ENCODE measurements at regions not wholly inside any gene's neighbourhood (a gene's known extent, or its start where the extent isn't known, plus 50 kb on each side); places are given as distances from the start of the nearest gene placed in this dataset.
A peak's percentile ranks its signal among the peaks of the same experiment; 100 is the strongest.

- Histone ChIP-seq H3K9me3 (ENCODE audit: control insufficient read depth, low read length) (no peaks in the 10 kb centered on the region), H3K4me3 (ENCODE audit: extremely low read depth, insufficient read depth, low read length, poor library complexity, severe bottlenecking) (no peak overlapping the region), H3K27ac (ENCODE audit: low read depth, low read length, severe bottlenecking) (peak overlapping the region; percentile 79), H3K4me1 (ENCODE audit: control insufficient read depth, insufficient read depth, low read length, poor library complexity, severe bottlenecking) (peaks cover 22% of the 10 kb centered on the region), H3K36me3 (ENCODE audit: control insufficient read depth, insufficient read depth, low read length) (no peaks in the 10 kb centered on the region)
- WGBS, 2 experiments (ENCODE audit: insufficient coverage in 2 of 2): 63 to 64% methylated on average over 2 to 5 of the region's 5 CpGs
These were observed 254.6 kb downstream of the LY86 start for GRCh38 chr6:6843057-6843627.

- Histone ChIP-seq H3K9me3 (ENCODE audit: control insufficient read depth, low read length) (no peaks in the 10 kb centered on the region), H3K27ac (ENCODE audit: low read depth, low read length, severe bottlenecking) (peak overlapping the region; percentile 79), H3K4me3 (ENCODE audit: extremely low read depth, insufficient read depth, low read length, poor library complexity, severe bottlenecking) (no peak overlapping the region), H3K4me1 (ENCODE audit: control insufficient read depth, insufficient read depth, low read length, poor library complexity, severe bottlenecking) (peaks cover 22% of the 10 kb centered on the region), H3K36me3 (ENCODE audit: control insufficient read depth, insufficient read depth, low read length) (no peaks in the 10 kb centered on the region)
- 100% methylated on average over 1 of the region's 1 CpG for whole genome bisulfite sequencing, 2 experiments (ENCODE audit: insufficient coverage in 2 of 2)
These were observed 255.3 kb downstream of the LY86 start for GRCh38 chr6:6843777-6844176.

- Histone ChIP-seq H3K36me3 (ENCODE audit: control insufficient read depth, insufficient read depth, low read length) (no peaks in the 10 kb centered on the region), H3K4me3 (ENCODE audit: extremely low read depth, insufficient read depth, low read length, poor library complexity, severe bottlenecking) (no peak overlapping the region), H3K27ac (ENCODE audit: low read depth, low read length, severe bottlenecking) (no peak overlapping the region), H3K4me1 (ENCODE audit: control insufficient read depth, insufficient read depth, low read length, poor library complexity, severe bottlenecking) (peaks cover 22% of the 10 kb centered on the region), H3K9me3 (ENCODE audit: control insufficient read depth, low read length) (no peaks in the 10 kb centered on the region)
- WGBS, 2 experiments (ENCODE audit: insufficient coverage in 2 of 2): 98 to 100% methylated on average over 1 to 4 of the region's 4 CpGs
These were observed 256.0 kb downstream of the LY86 start for GRCh38 chr6:6844530-6844929.

DNA sequence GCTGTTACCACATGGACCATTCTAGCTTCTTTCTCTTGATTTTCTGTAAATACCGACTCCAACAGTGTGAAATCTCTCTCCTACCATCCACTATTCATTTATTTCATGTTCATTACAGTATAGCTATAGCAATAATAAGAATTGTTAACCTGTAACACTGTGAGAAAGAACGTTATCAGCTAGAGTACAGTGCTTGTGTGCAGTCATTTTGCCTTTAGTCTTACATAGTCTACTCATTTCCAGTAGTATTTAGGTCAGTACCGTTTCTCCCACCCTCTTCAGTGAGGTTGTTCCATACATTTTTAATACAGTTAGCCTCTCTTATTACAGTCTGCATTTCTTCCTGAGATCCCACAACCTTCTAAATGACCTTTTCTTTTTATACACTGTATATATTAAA is 257.1 kb downstream of the LY86 start:
- H3K9me3 ChIP-seq (ENCODE audit: control insufficient read depth, low read length): no peaks in the 10 kb centered on the region
- H3K36me3 ChIP-seq (ENCODE audit: control insufficient read depth, insufficient read depth, low read length): no peaks in the 10 kb centered on the region
- 80% methylated on average over 1 of the region's 3 CpGs; no CpG with 5 or more reads in 1 of the 2 experiments for WGBS, 2 experiments (ENCODE audit: insufficient coverage in 2 of 2)
- peaks cover 22% of the 10 kb centered on the region for H3K4me1 ChIP-seq (ENCODE audit: control insufficient read depth, insufficient read depth, low read length, poor library complexity, severe bottlenecking)
- no peak overlapping the region for H3K4me3 ChIP-seq (ENCODE audit: extremely low read depth, insufficient read depth, low read length, poor library complexity, severe bottlenecking)
- no peak overlapping the region for H3K27ac ChIP-seq (ENCODE audit: low read depth, low read length, severe bottlenecking)

- Histone ChIP-seq H3K4me3 (ENCODE audit: extremely low read depth, insufficient read depth, low read length, poor library complexity, severe bottlenecking) (no peak overlapping the region), H3K27ac (ENCODE audit: low read depth, low read length, severe bottlenecking) (no peak overlapping the region), H3K36me3 (ENCODE audit: control insufficient read depth, insufficient read depth, low read length) (no peaks in the 10 kb centered on the region), H3K4me1 (ENCODE audit: control insufficient read depth, insufficient read depth, low read length, poor library complexity, severe bottlenecking) (peaks cover 11% of the 10 kb centered on the region), H3K9me3 (ENCODE audit: control insufficient read depth, low read length) (no peaks in the 10 kb centered on the region)
- 80% methylated on average over 2 to 3 of the region's 3 CpGs for WGBS, 2 experiments (ENCODE audit: insufficient coverage in 2 of 2)
These were observed 259.1 kb downstream of the LY86 start for GRCh38 chr6:6847591-6847990.

DNA sequence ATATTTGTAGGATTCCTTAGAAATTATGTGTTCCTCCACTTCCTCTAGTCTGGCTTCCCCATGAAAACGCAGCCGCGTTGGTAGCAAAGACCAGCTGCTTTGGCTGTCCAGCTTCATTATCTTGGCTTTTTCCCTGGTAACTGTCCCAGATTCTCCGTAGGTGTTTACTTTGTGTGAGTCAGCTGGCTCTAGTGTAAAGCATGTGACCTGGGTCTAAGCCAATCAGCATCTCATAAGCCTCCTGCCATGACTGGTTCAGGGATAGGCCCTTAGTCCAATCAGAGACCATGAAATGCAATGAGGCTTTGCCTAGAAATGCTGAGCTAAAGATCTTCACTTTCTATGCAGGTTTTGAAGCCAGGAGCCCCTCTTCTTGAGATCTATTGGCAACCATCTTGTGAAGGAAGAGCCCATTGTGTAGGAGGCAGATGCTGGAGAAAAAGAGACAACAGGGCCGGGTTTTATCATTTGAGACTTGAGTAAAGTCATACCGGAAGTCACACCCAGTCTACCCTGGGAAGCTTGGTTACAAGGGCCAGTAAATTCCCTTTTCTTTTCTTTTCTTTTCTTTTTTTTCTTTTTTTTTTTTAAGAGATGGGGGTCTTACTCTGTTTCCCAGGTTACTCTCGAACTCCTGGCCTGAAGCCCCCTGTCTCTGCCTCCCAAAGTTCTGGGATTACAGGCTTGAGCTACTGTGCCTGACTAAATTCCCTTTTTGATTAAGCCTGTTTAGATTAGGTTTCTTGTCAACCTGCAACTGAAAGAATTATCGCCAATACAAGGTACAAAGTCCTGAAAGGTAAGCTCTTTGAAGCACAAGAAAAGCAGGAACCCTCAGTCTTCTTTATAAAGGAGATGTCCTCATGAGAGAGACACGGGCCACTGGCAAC is 256.5 kb upstream of the RREB1 start:
- peak overlapping the region; percentile 29 for H3K27ac ChIP-seq (ENCODE audit: low read depth, low read length, severe bottlenecking)

DNA sequence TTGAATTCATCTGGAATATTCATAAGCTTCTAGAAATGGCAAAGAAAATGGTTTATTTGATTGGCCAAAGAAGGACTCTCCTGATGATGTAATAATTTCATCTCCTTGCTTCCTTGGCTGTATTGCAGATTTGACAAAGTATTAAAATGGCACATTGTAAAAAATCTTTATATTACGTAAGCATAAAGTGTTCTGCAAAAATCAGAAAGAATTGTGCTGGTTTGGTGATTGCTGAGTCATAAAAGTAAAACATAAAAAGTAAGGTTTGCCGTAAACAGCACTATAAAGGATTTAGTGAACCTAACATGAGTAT is 255.9 kb upstream of the RREB1 start:
- peaks cover 6% of the 10 kb centered on the region for H3K4me1 ChIP-seq (ENCODE audit: control insufficient read depth, insufficient read depth, low read length, poor library complexity, severe bottlenecking)
- no peak overlapping the region for H3K4me3 ChIP-seq (ENCODE audit: extremely low read depth, insufficient read depth, low read length, poor library complexity, severe bottlenecking)
- H3K36me3 ChIP-seq (ENCODE audit: control insufficient read depth, insufficient read depth, low read length): no peaks in the 10 kb centered on the region
- no peak overlapping the region for H3K27ac ChIP-seq (ENCODE audit: low read depth, low read length, severe bottlenecking)
- WGBS, 2 experiments (ENCODE audit: insufficient coverage in 2 of 2): 100% methylated on average over 1 of the region's 2 CpGs
- H3K9me3 ChIP-seq (ENCODE audit: control insufficient read depth, low read length): no peaks in the 10 kb centered on the region

More for the DNA sequence above, 256.5 kb upstream of the RREB1 start:
- Histone ChIP-seq H3K36me3 (ENCODE audit: control insufficient read depth, insufficient read depth, low read length) (no peaks in the 10 kb centered on the region), H3K9me3 (ENCODE audit: control insufficient read depth, low read length) (no peaks in the 10 kb centered on the region), H3K4me3 (ENCODE audit: extremely low read depth, insufficient read depth, low read length, poor library complexity, severe bottlenecking) (no peak overlapping the region), H3K4me1 (ENCODE audit: control insufficient read depth, insufficient read depth, low read length, poor library complexity, severe bottlenecking) (no peaks in the 10 kb centered on the region)
- 92 to 95% methylated on average over 2 to 7 of the region's 9 CpGs for WGBS, 2 experiments (ENCODE audit: insufficient coverage in 2 of 2)

GRCh38 chr6:6856538-6857523 is 250.9 kb upstream of the RREB1 start:
- no peak overlapping the region for H3K27ac ChIP-seq (ENCODE audit: low read depth, low read length, severe bottlenecking)
- no peak overlapping the region for H3K4me3 ChIP-seq (ENCODE audit: extremely low read depth, insufficient read depth, low read length, poor library complexity, severe bottlenecking)
- peaks cover 8% of the 10 kb centered on the region for H3K4me1 ChIP-seq (ENCODE audit: control insufficient read depth, insufficient read depth, low read length, poor library complexity, severe bottlenecking)
- no peaks in the 10 kb centered on the region for H3K36me3 ChIP-seq (ENCODE audit: control insufficient read depth, insufficient read depth, low read length)
- 56 to 57% methylated on average over 18 to 20 of the region's 23 CpGs for WGBS, 2 experiments (ENCODE audit: insufficient coverage in 2 of 2)
- no peaks in the 10 kb centered on the region for H3K9me3 ChIP-seq (ENCODE audit: control insufficient read depth, low read length)

DNA sequence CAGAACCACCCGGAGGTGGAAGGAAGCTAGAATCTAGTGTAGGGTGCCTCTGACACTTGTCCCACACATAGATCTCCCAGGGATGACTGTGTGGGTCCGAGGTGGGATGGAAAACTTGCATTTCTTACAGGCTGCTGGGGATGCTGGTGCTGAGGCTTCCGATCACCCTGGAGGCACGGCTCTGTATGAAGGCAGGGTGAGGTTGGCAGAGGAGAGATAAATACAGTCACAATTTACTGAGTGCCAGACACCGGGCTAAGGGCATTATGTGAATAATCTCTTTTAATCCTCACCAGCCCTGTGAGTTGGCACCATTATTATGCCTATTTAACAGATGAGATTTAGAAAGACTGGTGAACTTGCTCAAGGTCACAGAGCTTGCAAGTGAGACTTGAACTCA is 250.2 kb upstream of the RREB1 start:
- Histone ChIP-seq H3K9me3 (ENCODE audit: control insufficient read depth, low read length) (no peaks in the 10 kb centered on the region), H3K36me3 (ENCODE audit: control insufficient read depth, insufficient read depth, low read length) (no peaks in the 10 kb centered on the region), H3K27ac (ENCODE audit: low read depth, low read length, severe bottlenecking) (no peak overlapping the region), H3K4me1 (ENCODE audit: control insufficient read depth, insufficient read depth, low read length, poor library complexity, severe bottlenecking) (peaks cover 8% of the 10 kb centered on the region), H3K4me3 (ENCODE audit: extremely low read depth, insufficient read depth, low read length, poor library complexity, severe bottlenecking) (no peak overlapping the region)
- 78 to 92% methylated on average over 2 to 4 of the region's 5 CpGs for WGBS, 2 experiments (ENCODE audit: insufficient coverage in 2 of 2)

DNA sequence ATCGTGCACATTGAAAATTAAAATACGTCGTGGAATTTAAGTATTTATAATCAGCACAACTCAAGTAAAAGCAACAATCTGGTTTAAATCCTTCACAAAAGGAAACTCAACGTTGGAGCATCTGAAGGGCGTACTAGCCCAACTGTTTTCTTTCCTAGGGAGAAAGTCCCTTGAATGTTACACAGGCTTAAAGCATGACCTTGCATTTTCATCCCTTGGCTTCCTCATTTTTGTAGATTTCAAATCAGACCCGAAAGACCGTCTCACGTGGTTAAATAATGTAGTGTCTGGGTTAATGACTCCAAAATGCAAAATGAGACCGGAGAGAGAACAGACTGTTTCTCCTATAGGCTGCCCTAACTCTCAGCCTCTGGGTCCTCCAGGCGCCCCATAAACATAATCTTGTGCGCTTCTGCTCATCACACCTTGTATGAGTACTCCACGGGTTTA is 249.2 kb upstream of the RREB1 start:
- no peaks in the 10 kb centered on the region for H3K36me3 ChIP-seq (ENCODE audit: control insufficient read depth, insufficient read depth, low read length)

More for the DNA sequence above, 249.2 kb upstream of the RREB1 start:
- 80 to 92% methylated on average over 4 to 7 of the region's 12 CpGs for WGBS, 2 experiments (ENCODE audit: insufficient coverage in 2 of 2)
- H3K9me3 ChIP-seq (ENCODE audit: control insufficient read depth, low read length): no peaks in the 10 kb centered on the region
- no peak overlapping the region for H3K27ac ChIP-seq (ENCODE audit: low read depth, low read length, severe bottlenecking)
- H3K4me3 ChIP-seq (ENCODE audit: extremely low read depth, insufficient read depth, low read length, poor library complexity, severe bottlenecking): no peak overlapping the region
- peaks cover 8% of the 10 kb centered on the region for H3K4me1 ChIP-seq (ENCODE audit: control insufficient read depth, insufficient read depth, low read length, poor library complexity, severe bottlenecking)

Measured in mesodermal cell (in vitro differentiated cells).